Rectal smooth muscle tissue (tissue), 1 donor: ENCODE measurements at regions not wholly inside any gene's neighbourhood (a gene's known extent, or its start where the extent isn't known, plus 50 kb on each side); places are given as distances from the start of the nearest gene placed in this dataset.

ENCODE experiments used
- H3K27ac ChIP-seq: one replicate; pipeline ENCODE4 v1.7.0; 2013; ENCODE audit warnings: low read depth, low read length, inconsistent platforms
- H3K27me3 ChIP-seq: one replicate; pipeline ENCODE4 v1.7.0; 2013; ENCODE audit warnings: low read length; ENCODE audit not compliant: control insufficient read depth, insufficient read depth
- H3K36me3 ChIP-seq: one replicate; pipeline ENCODE4 v1.7.0; 2013; ENCODE audit warnings: low read length; ENCODE audit not compliant: control insufficient read depth, insufficient read depth
- H3K4me1 ChIP-seq: one replicate; pipeline ENCODE4 v1.7.0; 2013; ENCODE audit warnings: low read length; ENCODE audit not compliant: control insufficient read depth, insufficient read depth
- H3K4me3 ChIP-seq: one replicate; pipeline ENCODE4 v1.7.0; 2013; ENCODE audit warnings: low read length
- H3K9ac ChIP-seq: one replicate; pipeline ENCODE4 v1.7.0; 2013; ENCODE audit warnings: low read length

DNA sequence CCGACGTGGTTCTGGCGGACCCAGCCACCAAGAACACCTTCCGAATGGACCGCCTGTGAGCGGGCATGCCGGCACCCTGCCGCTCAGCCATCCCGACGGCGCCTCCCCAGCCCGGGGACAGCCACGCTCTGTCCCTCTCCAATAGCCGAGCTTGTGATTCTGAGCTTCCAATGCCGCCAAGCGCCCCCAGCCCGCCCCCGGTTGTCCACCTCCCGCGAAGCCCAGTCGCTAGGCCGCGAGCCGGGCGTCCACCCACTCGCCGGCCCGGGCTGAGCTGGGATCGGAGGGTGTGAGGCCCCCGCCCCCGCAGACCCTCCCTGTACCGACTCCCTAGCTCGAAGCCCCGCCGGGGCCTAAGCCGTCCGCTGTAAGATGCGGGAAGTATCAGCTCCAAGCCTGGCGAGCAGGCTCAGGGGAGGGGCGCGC, 1195.1 kb upstream of the CHAC2 start:
- no peak overlapping the region for H3K4me3 ChIP-seq
- no peaks in the 10 kb centered on the region for H3K4me1 ChIP-seq
- no peaks in the 10 kb centered on the region for H3K36me3 ChIP-seq
- H3K27me3 ChIP-seq: no peaks in the 10 kb centered on the region
- H3K9ac ChIP-seq: no peak overlapping the region
- no peak overlapping the region for H3K27ac ChIP-seq

DNA sequence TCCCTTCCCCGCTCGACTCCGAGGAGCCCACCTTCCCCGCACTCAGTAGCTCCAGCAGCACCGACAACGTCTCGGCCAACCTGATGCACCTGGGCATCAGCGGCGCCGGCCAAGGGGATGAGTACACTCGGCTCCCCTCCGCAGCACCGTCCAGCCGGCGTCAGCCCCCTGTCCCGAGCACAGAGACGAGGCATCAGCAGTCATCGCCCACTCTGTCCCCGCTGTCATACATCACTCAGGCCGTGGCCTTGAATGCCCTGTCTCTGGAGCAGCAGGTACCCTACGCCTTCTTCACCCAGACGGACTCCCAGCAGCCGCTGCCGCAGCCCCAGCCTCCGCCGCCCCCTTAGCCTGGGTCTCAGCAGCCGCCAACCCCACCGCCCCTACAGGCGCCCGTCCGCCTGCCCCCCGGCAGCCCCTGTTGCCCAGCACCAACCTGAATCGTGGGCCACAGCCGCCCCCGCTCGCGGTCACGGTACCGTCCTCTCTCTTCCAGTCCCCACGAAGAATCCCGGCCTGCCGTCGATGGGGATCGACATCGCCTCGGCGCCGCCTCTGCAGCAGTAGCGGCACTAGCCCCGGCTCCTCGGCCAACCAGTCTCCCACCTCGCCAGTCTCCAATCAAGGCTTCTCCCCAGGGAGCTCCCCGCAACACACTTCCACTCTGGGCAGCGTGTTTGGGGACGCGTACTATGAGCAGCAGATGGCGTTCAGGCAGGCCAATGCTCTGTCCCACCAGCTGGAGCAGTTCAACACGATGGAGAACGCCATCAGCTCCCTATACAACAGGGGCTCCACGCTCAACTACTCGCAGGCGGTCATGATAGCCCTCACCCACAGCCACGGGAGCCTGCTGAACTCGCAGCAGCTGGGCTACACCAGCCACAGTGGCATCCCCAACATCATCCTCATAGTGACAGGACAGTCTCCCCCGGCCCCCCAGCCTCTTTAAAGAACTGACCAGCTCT, 1195.9 kb upstream of the CHAC2 start:
- Histone ChIP-seq H3K9ac (no peak overlapping the region), H3K4me3 (no peak overlapping the region), H3K27ac (no peak overlapping the region), H3K27me3 (no peaks in the 10 kb centered on the region), H3K4me1 (no peaks in the 10 kb centered on the region), H3K36me3 (no peaks in the 10 kb centered on the region)

DNA sequence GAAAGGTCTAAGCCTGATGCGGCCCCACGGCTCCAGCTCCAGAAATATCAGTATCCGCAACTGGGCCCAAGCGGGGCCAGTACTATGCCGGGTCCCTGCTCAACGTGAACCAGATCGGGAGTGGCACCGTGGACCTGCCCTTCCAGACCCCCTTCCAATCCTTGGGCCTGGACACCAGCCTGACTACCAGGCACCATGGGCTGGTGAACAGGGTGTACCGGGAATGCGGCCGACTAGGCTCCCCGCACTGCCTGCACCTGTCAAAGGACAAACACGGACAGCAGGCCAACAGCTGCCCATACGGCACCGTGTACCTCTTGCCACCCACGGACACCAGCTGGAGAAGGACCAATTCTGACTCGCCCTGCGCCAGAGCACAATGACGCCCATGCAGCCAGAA, 1196.9 kb upstream of the CHAC2 start:
- Histone ChIP-seq H3K9ac (no peak overlapping the region), H3K4me1 (no peaks in the 10 kb centered on the region)

DNA sequence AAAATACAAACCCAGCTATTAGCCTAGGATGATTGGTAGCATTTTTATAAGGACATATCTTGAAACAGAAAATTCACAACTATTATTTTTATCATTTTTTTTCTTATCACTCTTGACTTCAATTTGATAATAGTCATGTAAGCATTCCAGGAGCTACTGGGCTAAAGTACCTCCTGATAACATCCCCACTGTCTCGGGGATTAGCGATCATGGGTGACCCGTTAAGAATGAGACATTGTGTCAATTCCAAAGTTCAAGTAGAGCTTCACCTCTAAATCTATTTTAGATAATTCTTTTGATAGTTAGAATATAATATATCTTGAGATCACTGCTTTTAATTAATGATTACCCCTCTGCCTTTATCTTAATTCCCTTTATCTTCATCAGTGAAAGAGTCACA, 1204.5 kb upstream of the CHAC2 start:
- Histone ChIP-seq H3K36me3 (no peaks in the 10 kb centered on the region), H3K9ac (no peak overlapping the region), H3K27ac (no peak overlapping the region), H3K27me3 (no peaks in the 10 kb centered on the region), H3K4me3 (no peak overlapping the region), H3K4me1 (no peaks in the 10 kb centered on the region)

More for the DNA sequence above, 1196.9 kb upstream of the CHAC2 start:
- no peaks in the 10 kb centered on the region for H3K36me3 ChIP-seq
- no peak overlapping the region for H3K27ac ChIP-seq
- H3K4me3 ChIP-seq: no peak overlapping the region
- no peaks in the 10 kb centered on the region for H3K27me3 ChIP-seq

DNA sequence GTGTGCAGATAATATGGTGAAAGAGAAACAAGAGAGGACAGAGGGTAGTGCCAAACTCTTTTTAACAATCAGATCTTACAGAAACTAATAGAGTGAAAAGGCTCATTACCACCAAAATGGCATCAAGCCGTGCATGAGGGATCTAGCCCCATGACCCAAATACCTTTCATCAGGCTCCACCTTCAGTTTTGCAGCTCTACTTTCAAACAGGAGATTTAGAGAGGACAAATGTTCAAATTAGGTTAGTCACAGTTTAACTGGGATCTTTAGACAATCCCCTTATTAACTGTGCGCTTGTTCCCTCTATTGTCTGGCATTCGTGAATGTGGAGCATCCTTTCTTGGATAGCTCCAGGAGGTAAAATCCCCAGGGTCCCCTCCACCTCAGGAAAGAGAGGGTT, 1209.3 kb upstream of the CHAC2 start:
- H3K9ac ChIP-seq: no peak overlapping the region
- H3K36me3 ChIP-seq: no peaks in the 10 kb centered on the region
- H3K4me3 ChIP-seq: no peak overlapping the region
- H3K4me1 ChIP-seq: no peaks in the 10 kb centered on the region
- no peaks in the 10 kb centered on the region for H3K27me3 ChIP-seq
- no peak overlapping the region for H3K27ac ChIP-seq

DNA sequence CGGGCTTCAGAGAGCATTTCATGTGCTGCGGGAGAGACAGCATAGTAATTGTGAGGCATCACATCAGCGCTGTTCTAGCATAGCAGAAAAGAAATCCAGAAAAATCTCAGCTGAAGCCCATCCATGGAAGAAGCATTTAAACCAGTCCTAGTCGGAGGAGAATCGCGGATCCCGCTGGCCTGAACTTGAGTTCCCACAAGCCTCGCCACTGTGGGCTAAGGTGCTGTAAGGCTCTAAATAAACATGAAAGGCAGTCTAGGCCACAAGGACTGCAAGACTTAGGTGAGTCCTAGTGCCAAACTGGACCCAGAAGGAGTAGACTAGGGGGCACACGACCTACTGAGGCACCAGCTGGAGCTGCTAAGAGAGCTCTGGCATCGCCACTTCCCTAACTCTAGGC, 1225.3 kb upstream of the CHAC2 start:
- Histone ChIP-seq H3K9ac (no peak overlapping the region), H3K4me3 (no peak overlapping the region), H3K27me3 (no peaks in the 10 kb centered on the region), H3K36me3 (no peaks in the 10 kb centered on the region), H3K4me1 (no peaks in the 10 kb centered on the region), H3K27ac (no peak overlapping the region)

DNA sequence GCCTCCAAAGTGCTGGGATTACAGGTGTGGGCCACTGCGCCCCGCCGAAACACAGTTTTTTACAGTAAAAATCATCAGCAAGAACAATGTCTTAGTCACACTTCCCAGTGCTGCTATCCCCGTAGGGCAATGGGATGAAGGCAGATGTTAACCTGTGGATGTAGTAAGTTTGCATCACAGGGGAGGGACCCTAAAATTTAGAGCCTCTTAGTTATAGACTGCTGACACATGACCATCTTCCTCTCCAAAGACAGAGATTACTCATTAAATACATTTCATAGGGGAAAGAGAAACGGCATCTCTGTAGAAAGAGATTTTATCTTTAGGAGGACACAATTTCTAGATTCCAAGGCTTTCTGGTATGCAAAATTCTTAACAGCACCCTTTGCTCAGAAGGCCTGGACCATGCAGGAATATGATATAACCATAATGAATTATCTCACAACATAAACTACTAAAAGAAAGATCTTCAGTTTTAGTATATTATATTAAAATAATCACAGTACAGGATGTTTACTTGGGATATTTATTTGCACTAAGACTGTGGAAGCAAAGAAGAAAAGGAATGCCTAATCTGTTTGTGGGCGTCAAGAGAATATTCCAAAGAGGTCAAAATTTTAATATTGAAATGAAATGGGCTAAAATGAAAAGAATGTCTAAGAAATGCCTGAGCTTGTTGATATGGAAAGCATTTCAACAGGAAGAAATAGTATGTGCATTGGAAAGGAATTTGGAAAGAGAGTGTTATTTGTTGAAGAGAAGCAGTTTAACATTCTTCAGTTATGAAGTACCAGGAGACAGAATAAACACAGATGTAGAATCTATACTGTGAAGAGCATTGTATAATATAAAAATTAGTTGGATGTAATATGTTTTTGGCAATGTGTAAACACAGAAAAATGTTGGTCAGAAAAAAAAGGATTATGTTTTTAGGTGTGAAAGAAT, 1228.3 kb upstream of the CHAC2 start:
- H3K9ac ChIP-seq: no peak overlapping the region
- no peaks in the 10 kb centered on the region for H3K27me3 ChIP-seq
- no peak overlapping the region for H3K27ac ChIP-seq
- H3K4me1 ChIP-seq: no peaks in the 10 kb centered on the region
- no peaks in the 10 kb centered on the region for H3K36me3 ChIP-seq
- no peak overlapping the region for H3K4me3 ChIP-seq

DNA sequence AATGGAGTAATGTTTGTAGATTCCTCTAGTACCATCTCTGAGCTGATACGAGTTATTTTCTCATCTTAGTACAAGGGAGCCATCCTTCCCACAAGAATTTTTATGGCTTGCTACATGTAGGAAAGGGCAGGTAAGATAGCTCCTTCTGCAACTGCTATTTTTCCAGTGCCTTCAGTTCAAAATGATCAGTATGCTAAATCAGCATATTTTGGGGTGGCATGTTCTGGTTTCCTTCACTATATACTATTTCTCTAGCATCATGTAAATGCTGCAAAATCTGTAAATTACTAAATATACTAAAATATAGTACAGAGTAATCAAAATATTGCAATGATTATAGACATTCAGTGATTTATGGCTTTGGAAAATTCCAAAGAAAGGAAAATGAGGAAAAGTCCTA, 1230.0 kb upstream of the CHAC2 start:
- Histone ChIP-seq H3K4me1 (no peaks in the 10 kb centered on the region), H3K27ac (no peak overlapping the region), H3K4me3 (no peak overlapping the region), H3K27me3 (no peaks in the 10 kb centered on the region), H3K36me3 (no peaks in the 10 kb centered on the region), H3K9ac (no peak overlapping the region)

DNA sequence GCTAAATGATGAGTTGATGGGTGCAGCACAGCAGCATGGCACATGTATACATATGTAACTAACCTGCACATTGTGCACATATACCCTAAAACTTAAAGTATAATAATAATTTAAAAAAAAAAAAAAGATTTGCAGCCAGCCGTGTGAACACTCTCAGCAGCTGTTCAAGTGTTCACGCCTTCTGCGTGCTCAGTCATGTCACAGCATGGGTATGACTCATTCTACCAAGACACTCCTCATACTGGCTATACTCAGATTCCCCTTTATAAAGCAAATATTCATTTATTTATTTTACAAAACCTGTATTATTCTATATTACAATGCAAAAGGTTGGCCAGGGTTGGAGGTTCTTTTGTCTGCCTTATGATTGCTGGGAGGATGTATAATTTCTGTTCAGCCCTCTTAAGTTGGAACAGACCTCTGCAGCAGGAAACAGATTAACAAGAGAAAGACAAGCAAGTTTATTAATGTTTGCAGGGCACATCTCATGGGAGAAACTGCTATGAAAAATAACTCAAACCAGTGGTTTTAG, 1230.6 kb upstream of the CHAC2 start:
- Histone ChIP-seq H3K9ac (no peak overlapping the region), H3K27ac (no peak overlapping the region), H3K36me3 (no peaks in the 10 kb centered on the region), H3K27me3 (no peaks in the 10 kb centered on the region), H3K4me3 (no peak overlapping the region), H3K4me1 (no peaks in the 10 kb centered on the region)

DNA sequence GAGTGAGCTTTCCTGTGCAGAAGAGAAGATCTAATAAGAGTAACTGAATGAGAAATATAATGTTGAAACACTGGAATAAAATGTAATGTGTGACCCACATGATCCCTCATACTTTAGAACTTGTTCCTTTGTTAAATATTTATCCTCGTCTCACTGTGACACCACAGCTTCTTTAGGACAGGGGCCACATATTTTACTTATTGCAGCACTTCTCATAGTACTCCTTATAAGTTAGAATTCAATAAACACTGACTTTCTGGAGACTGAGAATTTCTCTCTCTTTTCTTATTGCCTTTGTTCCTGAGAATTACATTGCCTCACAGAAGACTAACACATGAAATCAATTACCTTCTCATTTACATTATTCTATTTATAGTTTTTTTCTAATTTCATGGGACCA, 1234.6 kb upstream of the CHAC2 start:
- H3K4me1 ChIP-seq: no peaks in the 10 kb centered on the region
- H3K27me3 ChIP-seq: no peaks in the 10 kb centered on the region
- no peak overlapping the region for H3K9ac ChIP-seq
- H3K4me3 ChIP-seq: no peak overlapping the region
- no peaks in the 10 kb centered on the region for H3K36me3 ChIP-seq
- no peak overlapping the region for H3K27ac ChIP-seq

DNA sequence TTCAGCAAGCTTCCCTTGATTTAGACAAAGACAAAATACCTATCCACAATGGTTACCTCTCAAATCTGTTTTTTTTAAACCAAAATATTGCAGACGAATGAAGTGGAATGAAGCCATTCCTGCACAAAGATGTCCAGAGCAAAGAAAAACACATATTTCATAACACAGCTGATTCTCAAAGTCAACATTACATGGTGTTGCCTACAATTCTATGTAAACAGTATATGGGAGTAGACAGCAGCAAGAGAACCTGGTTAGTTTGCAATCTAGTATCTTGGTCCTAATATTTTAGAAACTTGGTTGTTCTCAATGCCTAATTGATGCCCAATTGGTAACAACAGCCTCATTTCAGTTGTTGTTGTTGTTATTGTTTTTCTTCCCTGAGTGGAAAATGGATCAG, 1240.9 kb upstream of the CHAC2 start:
- H3K9ac ChIP-seq: no peak overlapping the region
- no peaks in the 10 kb centered on the region for H3K4me1 ChIP-seq
- no peak overlapping the region for H3K4me3 ChIP-seq
- no peak overlapping the region for H3K27ac ChIP-seq
- H3K36me3 ChIP-seq: no peaks in the 10 kb centered on the region
- no peaks in the 10 kb centered on the region for H3K27me3 ChIP-seq

DNA sequence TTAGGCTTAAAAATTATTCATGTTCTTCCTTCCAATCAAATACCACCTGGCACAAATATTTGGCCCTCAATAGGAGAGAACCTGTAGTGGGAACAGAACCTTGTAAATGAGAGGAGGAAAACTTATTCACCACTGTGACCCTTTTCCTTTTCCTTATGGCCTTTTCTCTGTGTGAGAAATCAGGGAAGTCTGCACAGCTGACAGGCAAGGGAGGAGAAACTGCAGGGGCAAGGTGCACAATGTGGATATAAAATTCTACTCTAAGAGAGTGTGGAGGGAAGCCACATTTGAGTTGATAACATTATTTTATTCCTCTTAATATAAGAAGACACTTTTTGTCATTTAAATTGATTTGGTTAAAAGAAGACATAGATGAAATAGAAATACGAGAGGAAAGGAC, 1247.0 kb upstream of the CHAC2 start:
- no peaks in the 10 kb centered on the region for H3K4me1 ChIP-seq
- no peaks in the 10 kb centered on the region for H3K36me3 ChIP-seq
- H3K27me3 ChIP-seq: no peaks in the 10 kb centered on the region
- H3K9ac ChIP-seq: no peak overlapping the region
- no peak overlapping the region for H3K27ac ChIP-seq
- H3K4me3 ChIP-seq: no peak overlapping the region
